GM12878 (cell line): ENCODE measurements at regions not wholly inside any gene's neighbourhood (a gene's known extent, or its start where the extent isn't known, plus 50 kb on each side); places are given as distances from the start of the nearest gene placed in this dataset.

Source experiments
- ATAC-seq: fragments of 200-7000 bp; cut with Tn5 transposase; 3 replicates; pipeline ENCODE4 v1.9.1; 2020; ENCODE audit warnings: mild to moderate bottlenecking, moderate library complexity
- BruUV-seq: library from RNA; stranded (reverse); fragments of 400-500 nt; replicated peaks from 2 replicates; lab custom pipeline; 2021; lab: Mats Ljungman, UMichigan
- CTCF ChIA-PET: fragments of 300-600 bp; sonication (Branson Sonifier 250); formaldehyde crosslinking; extraction: SDS; loops from one replicate; lab custom pipeline; 2021; ENCODE audit warnings: inconsistent platforms; lab: Yijun Ruan, JAX
- POLR2A ChIA-PET: fragments of 350-600 bp; formaldehyde crosslinking; extraction: SDS; loops from one replicate; lab custom pipeline; 2021; ENCODE audit warnings: inconsistent platforms; lab: Charles Lee
- RAD21 ChIA-PET: fragments of 300-600 bp; sonication (Branson Sonifier 250); formaldehyde crosslinking; loops from one replicate; lab custom pipeline; 2023; ENCODE audit warnings: antibody characterized with exemption; ENCODE audit not compliant: unreplicated experiment; lab: Charles Lee
- SMC1A ChIA-PET: fragments of 300-600 bp; sonication (Branson Sonifier 250); formaldehyde crosslinking; loops from one replicate; lab custom pipeline; 2023; ENCODE audit not compliant: unreplicated experiment, uncharacterized antibody; lab: Charles Lee
- DNase-seq: peaks from one replicate; pipeline ENCODE4 v3.0.0-alpha.2; 2011; ENCODE audit warnings: low read depth, low spot score
- FAIRE-seq: peaks from 3 replicates; lab custom pipeline; 2011; peaks lifted over from hg19 to GRCh38; lab: Jason Lieb, UNC
- H2AFZ ChIP-seq: 2 replicates; pipeline ENCODE4 v1.6.0; 2011; ENCODE audit warnings: low read depth, low read length, control low read depth; ENCODE audit not compliant: control insufficient read depth
- H3K27ac ChIP-seq: 2 replicates; pipeline ENCODE4 v1.5.1; 2011; ENCODE audit warnings: control low read depth; ENCODE audit not compliant: control insufficient read depth, insufficient read depth
- H3K27me3 ChIP-seq, 2 experiments: replicated peaks in 1 of 2; 2 replicates each; pipeline versions ENCODE4 v1.6.0 to v1.6.1; 2011; ENCODE audit warnings: low read length in 1 of 2; ENCODE audit not compliant: control insufficient read depth in 2 of 2, insufficient read depth in 2 of 2
- H3K36me3 ChIP-seq, 2 experiments: 2 replicates each; pipeline ENCODE4 v1.5.1; 2011; ENCODE audit warnings: low read length in 1 of 2; ENCODE audit not compliant: control insufficient read depth in 2 of 2, insufficient read depth in 2 of 2
- H3K4me1 ChIP-seq: 2 replicates; pipeline ENCODE4 v1.6.1; 2011; ENCODE audit warnings: mild to moderate bottlenecking, low read length, moderate library complexity, mixed read lengths; ENCODE audit not compliant: control insufficient read depth, insufficient read depth
- H3K4me2 ChIP-seq: 2 replicates; pipeline ENCODE4 v1.6.0; 2011; ENCODE audit warnings: control low read depth; ENCODE audit not compliant: control insufficient read depth, insufficient read depth
- H3K4me3 ChIP-seq: fragments of 200-600 bp; sonication (generic); 2 replicates; pipeline ENCODE4 v1.5.1; 2016
- H3K79me2 ChIP-seq: 2 replicates; pipeline ENCODE4 v1.6.0; 2011; ENCODE audit warnings: low read length; ENCODE audit not compliant: control insufficient read depth, insufficient read depth
- H3K9ac ChIP-seq: 2 replicates; pipeline ENCODE4 v1.8.0; 2011; ENCODE audit warnings: low read length, control low read depth, mixed read lengths; ENCODE audit not compliant: control insufficient read depth, insufficient read depth
- H3K9me3 ChIP-seq: replicated peaks from 3 replicates; pipeline ENCODE4 v1.5.1; 2011; ENCODE audit warnings: mild to moderate bottlenecking, low read length; ENCODE audit not compliant: control insufficient read depth, insufficient read depth
- H4K20me1 ChIP-seq: 2 replicates; pipeline ENCODE4 v1.6.0; 2011; ENCODE audit not compliant: control insufficient read depth, insufficient read depth
- NR2C1 ChIP-seq: fragments of 450-650 bp; IDR thresholded peaks from 2 replicates; pipeline ENCODE4 v1.6.1; 2017; ENCODE audit warnings: antibody characterized with exemption, mild to moderate bottlenecking, moderate library complexity
- POLR2AphosphoS5 ChIP-seq: IDR thresholded peaks from 2 replicates; pipeline ENCODE4 v1.6.1; 2011; ENCODE audit warnings: mild to moderate bottlenecking, low read length, inconsistent platforms
- SIN3A ChIP-seq: IDR thresholded peaks from 2 replicates; pipeline ENCODE4 v1.6.1; 2012; ENCODE audit warnings: low read depth, low read length, improper control_type of control experiment
- TARDBP ChIP-seq: IDR thresholded peaks from 2 replicates; pipeline ENCODE4 v1.6.1; 2016; ENCODE audit warnings: borderline replicate concordance
- ZBTB4 ChIP-seq: fragments of 450-650 bp; formaldehyde crosslinking; IDR thresholded peaks from 2 replicates; pipeline ENCODE4 v1.4.0; 2022; ENCODE audit warnings: mild to moderate bottlenecking, moderate library complexity
- ZNF592 ChIP-seq: fragments of 450-650 bp; IDR thresholded peaks from 2 replicates; pipeline ENCODE4 v1.6.1; 2017; ENCODE audit warnings: mild to moderate bottlenecking, moderate library complexity
- WGBS: methylation state at CpG from one replicate; pipeline ENCODE4 v1.1.6; 2016; ENCODE audit warnings: low lambda C conversion rate; ENCODE audit not compliant: insufficient replicate concordance, insufficient coverage; ENCODE audit errors: missing lambda C conversion rate; 5-methylcytosine and 5-hydroxymethylcytosine counted together
- in situ Hi-C: fragments of 300-500 bp; cut with MboI; formaldehyde crosslinking; loops from 9 replicates; pipeline ENCODE4 v1.14.3; 2018; ENCODE audit warnings: mixed read lengths
- intact Hi-C: fragments of 100-400 bp; cut with micrococcal nuclease; formaldehyde crosslinking; loops from one replicate; pipeline ENCODE4 v1.14.2; 2022; ENCODE audit not compliant: unreplicated experiment

- no peak for DNase-seq
- intact Hi-C loops (no loop called here), in situ Hi-C loops (no loop called here)
- TF ChIP-seq POLR2AphosphoS5 (no peak), ZBTB4 (no peak), ZNF592 (no peak), SIN3A (no peak), NR2C1 (no peak), TARDBP (no peak)
- ChIA-PET CTCF (no interaction called here), SMC1A (interaction anchor here (1.5 kb wide), 1 partner anchor 8 kb away, joined by 3 read pairs; no protein-coding TSS in a partner anchor), POLR2A (no interaction called here), RAD21 (no interaction called here)
- H3K36me3 ChIP-seq: no peaks in the 10 kb centered on the region
- no TSS peak for BruUV-seq
- no peaks in the 10 kb centered on the region for H3K79me2 ChIP-seq
- no peak overlapping the region for H3K27ac ChIP-seq
- WGBS: 93% methylated on average over 2 of the region's 2 CpGs
- H2AFZ ChIP-seq: no peak overlapping the region
- no peak overlapping the region for H3K9ac ChIP-seq
- H3K27me3 ChIP-seq: no peaks in the 10 kb centered on the region
- no peaks in the 10 kb centered on the region for H4K20me1 ChIP-seq
- no peak overlapping the region for H3K4me3 ChIP-seq
- H3K4me2 ChIP-seq: no peak overlapping the region
- no peaks in the 10 kb centered on the region for H3K4me1 ChIP-seq
- no peak for ATAC-seq
- H3K9me3 ChIP-seq: no peaks in the 10 kb centered on the region
- no peak for FAIRE-seq
Observed at GRCh38 chr3:94414418-94414817, 351.6 kb downstream of the NSUN3 start.
